ENCODE measurements at regions not wholly inside any gene's neighbourhood (a gene's known extent, or its start where the extent isn't known, plus 50 kb on each side); places are given as distances from the start of the nearest gene placed in this dataset.
"Not testable (repeated sequence)": the region's sequence is repeated elsewhere in the genome, so short reads cannot be mapped to it uniquely, and the experiment has no call there.

- DNase-seq (ENCODE audit: low read depth): no peak
Observed at GRCh38 chr11:28976012-28976800, 868.0 kb downstream of the METTL15 start.

- DNase-seq (ENCODE audit: low read depth): no peak
Observed at GRCh38 chr11:28969832-28970231, 861.6 kb downstream of the METTL15 start.

GRCh38 chr11:28966951-28967350 lies 858.8 kb downstream of the METTL15 start:
- no peak for DNase-seq (ENCODE audit: low read depth)

GRCh38 chr11:28965819-28966218 lies 857.6 kb downstream of the METTL15 start:
- DNase-seq (ENCODE audit: low read depth): no peak

GRCh38 chr11:28964811-28965210 lies 856.6 kb downstream of the METTL15 start:
- DNase-seq (ENCODE audit: low read depth): no peak

GRCh38 chr11:28963187-28963586 lies 855.0 kb downstream of the METTL15 start:
- DNase-seq (ENCODE audit: low read depth): peak; percentile 41

GRCh38 chr11:28962502-28962901 lies 854.3 kb downstream of the METTL15 start:
- DNase-seq (ENCODE audit: low read depth): no peak

- no peak for DNase-seq (ENCODE audit: low read depth)
Observed at GRCh38 chr11:28961726-28962125, 853.5 kb downstream of the METTL15 start.

GRCh38 chr11:28956446-28956845 lies 848.3 kb downstream of the METTL15 start:
- no peak for DNase-seq (ENCODE audit: low read depth)

GRCh38 chr11:28951191-28951590 lies 843.0 kb downstream of the METTL15 start:
- DNase-seq (ENCODE audit: low read depth): no peak

GRCh38 chr11:28939381-28939780 lies 831.2 kb downstream of the METTL15 start:
- no peak for DNase-seq (ENCODE audit: low read depth)

GRCh38 chr11:28938091-28938490 lies 829.9 kb downstream of the METTL15 start:
- no peak for DNase-seq (ENCODE audit: low read depth)

- no peak for DNase-seq (ENCODE audit: low read depth)
Observed at GRCh38 chr11:28932940-28933339, 824.8 kb downstream of the METTL15 start.

- no peak for DNase-seq (ENCODE audit: low read depth)
Observed at GRCh38 chr11:28924004-28924403, 815.8 kb downstream of the METTL15 start.

GRCh38 chr11:28922386-28922981 lies 814.3 kb downstream of the METTL15 start:
- DNase-seq (ENCODE audit: low read depth): no peak

- DNase-seq (ENCODE audit: low read depth): no peak
Observed at GRCh38 chr11:28919194-28919593, 811.0 kb downstream of the METTL15 start.

- DNase-seq (ENCODE audit: low read depth): no peak
Observed at GRCh38 chr11:28913883-28914282, 805.7 kb downstream of the METTL15 start.

GRCh38 chr11:28911829-28912228 lies 803.6 kb downstream of the METTL15 start:
- DNase-seq (ENCODE audit: low read depth): no peak

GRCh38 chr11:28910926-28911325 lies 802.7 kb downstream of the METTL15 start:
- no peak for DNase-seq (ENCODE audit: low read depth)

GRCh38 chr11:28903716-28904115 lies 795.5 kb downstream of the METTL15 start:
- DNase-seq (ENCODE audit: low read depth): no peak

GRCh38 chr11:28900427-28900826 lies 792.2 kb downstream of the METTL15 start:
- no peak for DNase-seq (ENCODE audit: low read depth)

- DNase-seq (ENCODE audit: low read depth): no peak
Observed at GRCh38 chr11:28899706-28900105, 791.5 kb downstream of the METTL15 start.

GRCh38 chr11:28890601-28891040 lies 782.4 kb downstream of the METTL15 start:
- DNase-seq (ENCODE audit: low read depth): not testable (repeated sequence)

GRCh38 chr11:28887681-28888080 lies 779.5 kb downstream of the METTL15 start:
- no peak for DNase-seq (ENCODE audit: low read depth)

All from HS-5 (cell line).